Nephron progenitor cell (in vitro differentiated cells): ENCODE measurements at regions not wholly inside any gene's neighbourhood (a gene's known extent, or its start where the extent isn't known, plus 50 kb on each side); places are given as distances from the start of the nearest gene placed in this dataset.

Source experiments
- DNase-seq: peaks from one replicate; pipeline ENCODE4 v3.0.0; 2021
- H3K27ac Mint-ChIP-seq: 2 replicates; pipeline ENCODE4 v1.8.0; 2021; ENCODE audit warnings: mild to moderate bottlenecking, moderate library complexity, mixed read lengths
- H3K27me3 Mint-ChIP-seq: 2 replicates; pipeline ENCODE4 v1.8.0; 2021; ENCODE audit warnings: mild to moderate bottlenecking, low read depth, mixed read lengths; ENCODE audit not compliant: poor library complexity
- H3K36me3 Mint-ChIP-seq: 2 replicates; pipeline ENCODE4 v1.8.0; 2021; ENCODE audit warnings: low read depth, mixed read lengths
- H3K4me1 Mint-ChIP-seq: 2 replicates; pipeline ENCODE4 v1.8.0; 2021; ENCODE audit warnings: mixed read lengths
- H3K4me3 Mint-ChIP-seq: 2 replicates; pipeline ENCODE4 v1.8.0; 2021; ENCODE audit warnings: mild to moderate bottlenecking, moderate library complexity, mixed read lengths
- H3K9me3 Mint-ChIP-seq: 2 replicates; pipeline ENCODE4 v1.8.0; 2021; ENCODE audit warnings: mild to moderate bottlenecking, moderate library complexity, mixed read lengths
- CTCF ChIP-seq: fragments of 200-600 bp; sonication (generic); IDR thresholded peaks from 2 replicates; pipeline ENCODE4 v1.5.0; 2021; ENCODE audit warnings: antibody characterized with exemption

GRCh38 chr2:109061736-109062135 is 67.3 kb upstream of the SH3RF3 start:
- DNase-seq = no peak
- H3K4me1 Mint-ChIP-seq = peaks cover 76% of the 10 kb centered on the region
- no peaks in the 10 kb centered on the region for H3K9me3 Mint-ChIP-seq
- H3K36me3 Mint-ChIP-seq = no peaks in the 10 kb centered on the region
- H3K4me3 Mint-ChIP-seq = no peak overlapping the region
- no peak overlapping the region for H3K27ac Mint-ChIP-seq
- no peak for TF ChIP-seq CTCF
- peaks cover 10% of the 10 kb centered on the region for H3K27me3 Mint-ChIP-seq

GRCh38 chr2:109060496-109060895 is 68.5 kb upstream of the SH3RF3 start:
- H3K9me3 Mint-ChIP-seq = no peaks in the 10 kb centered on the region
- H3K27me3 Mint-ChIP-seq = peaks cover 10% of the 10 kb centered on the region
- DNase-seq = no peak
- H3K4me3 Mint-ChIP-seq = no peak overlapping the region
- H3K27ac Mint-ChIP-seq = no peak overlapping the region
- no peaks in the 10 kb centered on the region for H3K36me3 Mint-ChIP-seq
- no peak for TF ChIP-seq CTCF
- H3K4me1 Mint-ChIP-seq = peaks cover 66% of the 10 kb centered on the region

GRCh38 chr2:109059474-109060165 is 69.4 kb upstream of the SH3RF3 start:
- no peak for DNase-seq
- Mint-ChIP-seq H3K4me1 (peaks cover 57% of the 10 kb centered on the region), H3K4me3 (no peak overlapping the region), H3K36me3 (no peaks in the 10 kb centered on the region), H3K9me3 (no peaks in the 10 kb centered on the region), H3K27ac (no peak overlapping the region), H3K27me3 (peaks cover 10% of the 10 kb centered on the region)
- TF ChIP-seq CTCF = no peak

GRCh38 chr2:109058802-109059201 is 69.8 kb upstream of the EDAR start:
- no peak overlapping the region for H3K4me3 Mint-ChIP-seq
- H3K4me1 Mint-ChIP-seq = peaks cover 54% of the 10 kb centered on the region
- H3K27me3 Mint-ChIP-seq = peaks cover 10% of the 10 kb centered on the region
- no peak for DNase-seq
- H3K36me3 Mint-ChIP-seq = no peaks in the 10 kb centered on the region
- H3K27ac Mint-ChIP-seq = peak overlapping the region; percentile 2
- no peaks in the 10 kb centered on the region for H3K9me3 Mint-ChIP-seq
- no peak for TF ChIP-seq CTCF

GRCh38 chr2:109058191-109058632 is 69.2 kb upstream of the EDAR start:
- Mint-ChIP-seq H3K9me3 (no peaks in the 10 kb centered on the region), H3K27me3 (peaks cover 10% of the 10 kb centered on the region), H3K36me3 (no peaks in the 10 kb centered on the region), H3K4me1 (peaks cover 52% of the 10 kb centered on the region), H3K27ac (peak overlapping the region; percentile 2), H3K4me3 (no peak overlapping the region)
- no peak for TF ChIP-seq CTCF
- DNase-seq = no peak

GRCh38 chr2:109057686-109058085 is 68.7 kb upstream of the EDAR start:
- no peak overlapping the region for H3K27ac Mint-ChIP-seq

More at GRCh38 chr2:109057686-109058085, 68.7 kb upstream of the EDAR start:
- H3K4me3 Mint-ChIP-seq = no peak overlapping the region
- TF ChIP-seq CTCF = no peak
- H3K9me3 Mint-ChIP-seq = no peaks in the 10 kb centered on the region
- H3K27me3 Mint-ChIP-seq = peaks cover 10% of the 10 kb centered on the region
- DNase-seq = no peak
- no peaks in the 10 kb centered on the region for H3K36me3 Mint-ChIP-seq
- peaks cover 52% of the 10 kb centered on the region for H3K4me1 Mint-ChIP-seq
